NCI-H2171 (cell line): ENCODE measurements at regions not wholly inside any gene's neighbourhood (a gene's known extent, or its start where the extent isn't known, plus 50 kb on each side); places are given as distances from the start of the nearest gene placed in this dataset.

Source experiments
- DNase-seq: peaks from one replicate; lab custom pipeline; 2025; lab: John Stamatoyannopoulos, UW

DNA sequence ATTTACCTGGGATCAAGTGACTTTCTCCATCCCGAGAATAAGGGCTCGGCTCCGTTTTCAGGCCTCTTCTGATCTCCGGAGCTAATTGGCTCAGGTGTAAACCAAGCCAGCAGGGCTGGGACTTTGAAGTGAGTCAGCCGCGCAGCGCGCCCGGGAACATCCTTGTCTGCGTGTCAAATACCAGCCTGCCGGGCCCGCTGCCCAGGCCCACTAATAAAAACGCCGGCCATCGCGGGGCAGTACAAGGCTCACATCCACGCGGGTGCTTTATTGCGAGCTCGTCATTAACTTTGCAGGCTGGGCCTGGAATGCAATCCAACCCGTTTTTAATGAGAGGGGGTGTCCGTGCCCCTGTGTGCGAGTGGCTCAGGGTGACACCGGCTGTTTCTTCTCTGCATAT lies 416.8 kb downstream of the IRX2 start:
- peak; percentile 56 for DNase-seq

DNA sequence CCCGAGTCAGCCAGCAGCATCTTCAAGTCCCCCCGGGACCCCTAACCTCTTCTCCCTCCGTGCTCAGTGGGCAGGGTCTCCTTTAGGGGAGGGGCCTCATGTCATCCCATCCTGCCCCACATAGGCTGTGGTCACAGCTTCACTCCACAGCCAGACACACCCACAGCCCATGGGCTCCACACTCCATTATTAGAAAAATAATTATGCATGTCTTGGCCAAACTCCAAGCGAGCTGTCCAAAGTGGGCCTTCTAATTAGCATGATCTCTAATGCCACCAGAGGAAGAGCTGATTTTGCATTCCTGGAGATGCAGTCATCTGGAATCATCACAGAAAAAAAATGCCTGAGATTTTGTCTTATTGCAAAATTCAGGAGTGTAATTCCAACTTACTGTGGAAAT lies 418.2 kb downstream of the IRX2 start:
- DNase-seq: no peak

- no peak for DNase-seq
Measured at GRCh38 chr5:2332521-2332920, 419.0 kb downstream of the IRX2 start.

DNA sequence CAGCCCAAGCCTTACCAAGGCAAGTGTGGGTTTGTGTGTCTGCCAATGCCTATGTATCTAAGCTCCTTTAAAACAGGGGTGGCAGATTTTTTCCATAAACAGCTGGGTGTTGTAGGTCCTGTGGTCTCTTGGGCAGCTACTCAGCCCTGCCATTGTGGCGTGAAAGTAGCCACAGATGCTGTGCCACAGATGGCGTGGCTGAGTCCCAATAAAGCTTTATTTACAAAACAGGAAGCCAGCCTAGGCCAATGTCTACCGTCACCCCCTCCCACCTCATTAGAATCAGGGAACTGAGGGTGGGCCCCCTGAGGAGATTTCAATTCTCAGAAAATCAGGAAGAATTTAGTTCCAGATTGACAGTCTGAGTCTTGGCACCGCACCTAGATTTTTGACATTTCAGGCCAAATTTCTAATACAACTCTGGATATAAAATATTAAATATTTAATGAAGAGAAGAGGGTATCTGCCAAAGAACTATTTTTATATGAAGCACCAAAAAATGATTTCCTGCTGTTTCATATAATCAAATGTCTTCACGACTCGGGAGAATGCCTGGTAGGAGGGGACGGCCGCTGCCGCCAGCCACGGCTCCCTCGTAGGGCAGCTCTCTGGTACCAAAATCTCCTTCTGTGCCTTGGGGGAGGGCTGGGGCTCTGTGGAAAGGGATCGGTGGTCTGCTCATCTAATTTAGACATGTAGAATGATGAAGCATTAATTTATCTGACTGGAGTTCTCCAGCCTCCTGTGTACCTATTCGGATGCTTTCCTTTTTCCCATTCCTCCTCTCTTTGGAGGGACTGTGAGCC lies 420.9 kb downstream of the IRX2 start:
- DNase-seq: no peak

- DNase-seq: no peak
Measured at GRCh38 chr5:2329741-2330140, 421.7 kb downstream of the IRX2 start.

- no peak for DNase-seq
Measured at GRCh38 chr5:2326601-2327000, 424.9 kb downstream of the IRX2 start.

DNA sequence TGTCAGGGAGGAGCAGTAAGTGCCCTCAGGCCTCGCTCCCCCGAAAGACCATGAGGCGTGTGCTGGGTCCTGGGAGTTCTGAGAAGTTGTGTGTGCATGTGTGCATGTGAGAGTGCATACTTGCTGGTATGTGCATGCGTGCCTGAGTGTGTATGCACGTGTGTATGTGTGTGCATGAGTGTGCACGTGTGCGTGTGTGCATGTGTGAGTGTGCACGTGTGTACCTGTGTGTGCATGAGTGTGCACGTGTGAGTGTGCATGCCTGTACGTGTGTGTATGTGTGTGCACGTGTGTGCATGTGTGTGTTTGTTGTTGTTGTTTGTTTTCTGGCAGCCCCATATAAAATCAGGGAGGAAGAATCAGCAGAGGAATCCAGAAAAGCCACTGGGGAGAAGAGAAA lies 426.7 kb downstream of the IRX2 start:
- DNase-seq: no peak

GRCh38 chr5:2320611-2321010 lies 430.9 kb downstream of the IRX2 start:
- no peak for DNase-seq

- no peak for DNase-seq
Measured at GRCh38 chr5:2317540-2317939, 433.9 kb downstream of the IRX2 start.

DNA sequence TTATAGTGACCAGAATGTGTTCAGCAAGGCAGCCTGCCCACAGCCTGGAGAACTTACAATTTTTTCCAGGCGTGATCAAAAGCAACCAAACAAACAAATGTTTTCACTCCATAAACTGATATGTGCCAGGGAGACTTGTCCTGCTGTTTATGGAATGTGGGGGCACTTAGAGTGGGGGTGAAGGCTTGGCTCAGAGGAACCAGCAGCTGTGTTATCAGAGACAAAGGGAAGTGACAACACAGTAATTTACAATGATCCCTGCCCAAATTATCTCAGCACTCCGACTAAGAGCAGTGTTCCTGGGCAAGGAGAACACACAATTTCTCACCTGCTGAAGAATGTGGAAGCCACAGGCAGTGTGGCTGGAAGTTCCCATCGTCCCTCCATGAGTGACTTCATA lies 429.1 kb upstream of the IRX4 start:
- no peak for DNase-seq

DNA sequence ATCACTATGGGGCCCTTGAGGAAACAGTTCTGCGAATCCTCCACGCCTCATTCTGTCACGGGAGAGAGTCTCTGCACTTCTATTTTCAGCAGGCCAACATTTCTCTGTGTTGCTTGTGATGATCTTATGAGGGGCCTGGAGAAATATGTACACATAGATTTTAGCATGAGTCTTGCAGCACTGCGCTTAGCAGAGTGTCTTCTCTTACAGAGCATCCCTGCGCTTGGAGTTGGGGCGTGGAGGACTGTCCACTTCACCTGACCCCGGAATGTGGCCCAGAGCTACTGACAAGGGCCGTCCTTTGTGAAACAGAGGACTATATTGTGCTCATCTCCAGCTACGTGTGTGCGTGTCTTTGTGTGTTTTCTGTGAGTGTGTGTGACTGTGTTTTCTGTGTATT lies 428.2 kb upstream of the IRX4 start:
- no peak for DNase-seq

DNA sequence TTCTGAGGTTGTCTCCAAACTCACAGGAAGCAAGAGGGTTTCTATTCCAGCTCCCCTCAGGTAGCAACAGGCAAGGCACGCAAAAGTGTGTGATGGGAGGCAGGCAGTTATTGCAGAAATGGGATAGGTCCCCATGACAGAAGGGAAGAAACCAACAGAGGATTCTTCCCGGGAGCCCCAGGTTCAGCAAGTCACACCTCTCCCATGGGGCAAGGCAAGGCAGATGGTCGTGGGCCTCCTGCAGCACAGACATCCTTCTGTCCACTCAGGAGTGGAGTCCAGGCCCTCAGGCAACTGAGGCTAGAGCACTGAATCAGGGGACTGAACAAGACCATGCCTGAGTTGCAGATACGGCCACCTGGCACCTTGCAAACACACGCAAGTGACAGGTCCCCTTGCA lies 424.9 kb upstream of the IRX4 start:
- no peak for DNase-seq

- no peak for DNase-seq
Measured at GRCh38 chr5:2306711-2307110, 424.0 kb upstream of the IRX4 start.

DNA sequence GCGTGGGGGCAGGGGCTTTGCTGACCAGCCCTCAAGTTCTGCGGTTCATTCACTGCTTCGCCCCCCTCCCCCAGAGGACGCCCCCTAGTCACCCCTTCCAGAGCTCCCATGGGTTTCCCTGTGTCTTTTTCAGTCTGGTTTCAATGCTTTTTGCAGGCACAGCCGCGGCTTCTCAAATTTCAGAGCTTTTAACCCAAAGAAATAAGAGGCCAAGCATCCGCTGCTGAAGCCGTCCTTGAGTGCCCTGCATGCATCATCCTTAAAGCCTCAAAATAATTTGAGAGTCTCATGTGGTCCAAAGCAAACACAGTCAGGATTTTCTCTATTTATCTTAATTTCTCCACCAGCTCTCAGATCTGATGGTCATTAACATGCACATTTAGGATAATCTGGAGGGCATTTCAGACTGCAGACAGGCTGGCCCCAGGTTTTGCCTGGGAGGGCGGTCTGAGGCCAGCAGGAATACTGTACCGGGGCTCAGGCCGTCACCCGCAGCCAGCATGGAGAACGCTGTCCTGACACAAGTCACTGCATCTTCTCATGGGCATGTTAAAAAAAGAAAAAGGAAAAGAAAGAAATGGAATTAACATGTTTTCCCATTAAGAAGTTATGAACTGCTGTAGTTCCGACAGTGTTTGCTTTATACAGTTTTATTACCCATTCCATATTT lies 420.8 kb upstream of the IRX4 start:
- peak; percentile 12 for DNase-seq

- no peak for DNase-seq
Measured at GRCh38 chr5:2302169-2302568, 419.4 kb upstream of the IRX4 start.

- DNase-seq: no peak
Measured at GRCh38 chr5:2300861-2301574, 418.3 kb upstream of the IRX4 start.

DNA sequence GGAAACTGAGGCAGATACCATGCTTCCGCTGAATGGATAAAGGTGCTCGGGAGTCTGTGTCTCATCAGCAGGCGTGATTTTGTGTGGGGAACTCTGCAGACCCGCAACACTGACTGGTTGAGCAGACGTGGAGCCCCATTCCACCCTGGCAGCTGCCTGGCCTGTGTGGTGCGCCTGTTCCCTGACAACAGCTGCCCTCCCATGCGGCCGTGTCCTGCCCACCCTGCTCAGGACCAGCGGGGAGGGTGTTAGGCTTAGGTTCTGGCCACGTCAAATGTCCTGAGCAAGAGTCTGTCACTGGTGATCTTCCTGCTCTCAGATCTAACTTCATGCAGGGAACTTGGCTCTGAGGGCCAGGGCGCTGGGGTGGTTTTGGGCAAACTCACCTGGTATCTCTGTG lies 417.7 kb upstream of the IRX4 start:
- DNase-seq: no peak

GRCh38 chr5:2299388-2300220 lies 416.9 kb upstream of the IRX4 start:
- DNase-seq: no peak

GRCh38 chr5:2298781-2299180 lies 416.1 kb upstream of the IRX4 start:
- DNase-seq: no peak

DNA sequence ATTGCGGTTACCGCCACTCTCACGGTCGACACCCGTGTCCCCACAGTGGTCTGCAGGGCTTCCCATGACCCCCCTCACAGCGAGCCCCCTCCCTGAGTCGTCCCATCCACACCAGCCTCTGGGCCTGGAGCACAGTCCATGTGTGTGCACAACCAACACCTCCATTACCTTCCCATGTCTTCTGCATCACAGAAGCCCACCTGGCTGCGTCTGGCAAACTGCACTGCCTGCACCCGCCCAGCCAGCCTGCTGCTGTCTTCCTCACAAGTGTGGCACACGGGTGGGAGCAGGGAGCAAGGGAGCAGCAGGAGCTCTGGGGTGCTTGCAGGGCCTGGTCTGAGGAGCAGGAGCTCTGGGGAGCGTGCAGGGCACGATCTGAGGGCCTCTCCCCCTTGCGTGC lies 415.3 kb upstream of the IRX4 start:
- no peak for DNase-seq

GRCh38 chr5:2295476-2295875 lies 412.8 kb upstream of the IRX4 start:
- DNase-seq: no peak

DNA sequence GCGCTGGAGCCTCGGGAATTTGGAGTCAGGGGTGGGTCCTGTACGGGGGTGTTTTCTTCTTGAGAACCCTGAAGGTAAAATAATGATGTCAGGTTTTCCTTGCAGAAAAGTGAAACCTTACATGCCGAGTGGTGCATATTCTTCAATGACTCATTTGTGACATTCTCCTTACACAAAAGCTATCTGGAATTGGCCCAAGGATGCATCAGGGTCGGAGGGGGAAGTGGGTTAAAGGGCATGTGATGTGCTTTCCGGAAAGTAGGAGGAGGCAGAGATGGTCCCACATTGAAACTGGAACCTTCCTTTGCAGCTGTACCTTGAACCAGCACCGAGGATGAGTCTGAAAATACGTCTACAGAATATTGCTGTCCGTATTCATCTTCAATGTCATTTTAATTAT lies 411.2 kb upstream of the IRX4 start:
- DNase-seq: no peak
